ENCODE measurements at regions not wholly inside any gene's neighbourhood (a gene's known extent, or its start where the extent isn't known, plus 50 kb on each side); places are given as distances from the start of the nearest gene placed in this dataset.

GRCh38 chr22:44632541-44633396, 69.2 kb upstream of the PRR5 start:
- H3K9ac ChIP-seq (ENCODE audit: low read depth, low read length) = no peak overlapping the region
- H3K79me1 ChIP-seq (ENCODE audit: low read depth in 1 of 2, low read length in 2 of 2) = no peaks in the 10 kb centered on the region
- H3K27ac ChIP-seq (ENCODE audit: insufficient read depth, low read length) = peak overlapping the region; percentile 77; the same call in 1 of the 2 replicates
- intact Hi-C loops (cut with micrococcal nuclease) = no loop called here
- no peaks in the 10 kb centered on the region for H4K20me1 ChIP-seq (ENCODE audit: insufficient read depth, low read length)
- ChIA-PET CTCF (no interaction called here), POLR2A (ENCODE audit: unreplicated experiment) (no interaction called here)
- no peak overlapping the region for H2BK15ac ChIP-seq (ENCODE audit: low read depth, low read length)
- no peak overlapping the region for H2BK20ac ChIP-seq (ENCODE audit: low read depth, low read length)
- no CpG with 5 or more reads among the region's 7 CpGs for WGBS, 2 experiments (ENCODE audit: extremely low coverage in 2 of 2, insufficient read length in 1 of 2)
- peak overlapping the region; percentile 47; the same call in 1 of the 2 replicates for H3K18ac ChIP-seq (ENCODE audit: low read depth, low read length)
- in situ Hi-C loops (cut with MboI; ENCODE audit: low sequenced_read_pairs) = loop anchor here (25.0 kb wide), 1 partner anchor 1245 kb away; no protein-coding TSS in a partner anchor
- peaks cover 3% of the 10 kb centered on the region; the same call in 1 of the 2 replicates for H3K4me1 ChIP-seq (ENCODE audit: control insufficient read depth, insufficient read depth, low read length)
- ATAC-seq (ENCODE audit: low read depth) (peak; percentile 70), DNase-seq (peak; percentile 12)
- peak overlapping the region; percentile 16; the same call in 1 of the 2 replicates for H3K4ac ChIP-seq (ENCODE audit: low read depth, low read length)
- H4K8ac ChIP-seq (ENCODE audit: low read depth in 2 of 2, low read length in 2 of 2) = no peak overlapping the region
- peaks cover 4% of the 10 kb centered on the region; the same call in 1 of the 2 replicates for H3K27me3 ChIP-seq (ENCODE audit: control insufficient read depth, insufficient read depth, low read length)
- no peaks in the 10 kb centered on the region for H3K36me3 ChIP-seq (ENCODE audit: control insufficient read depth, insufficient read depth, low read length)
- no peak overlapping the region for H3K14ac ChIP-seq (replicated peaks; ENCODE audit: low read depth, low read length)
- H3K4me3 ChIP-seq (ENCODE audit: insufficient read depth, low read depth, low read length) = no peak overlapping the region
- no TSS peak for BruUV-seq (replicated peaks)
- H3K9me3 ChIP-seq (ENCODE audit: control insufficient read depth, insufficient read depth, low read length) = no peaks in the 10 kb centered on the region
- no peak overlapping the region for H3K23ac ChIP-seq (ENCODE audit: low read depth, low read length)
- no peaks in the 10 kb centered on the region for H3K9me1 ChIP-seq (ENCODE audit: insufficient read depth, low read length)
- no peak overlapping the region for H2AFZ ChIP-seq (replicated peaks; ENCODE audit: low read length, poor library complexity)
- dilution Hi-C loops (cut with HindIII; ENCODE audit: low sequenced_read_pairs, unreplicated experiment) = no loop called here
- no peak overlapping the region for H4K91ac ChIP-seq (ENCODE audit: insufficient read depth, low read depth, low read length)
- H3K56ac ChIP-seq (ENCODE audit: extremely low read depth, insufficient read depth, low read length) = no peak overlapping the region
- no peak overlapping the region for H2BK120ac ChIP-seq (ENCODE audit: low read depth, low read length)
- no peak overlapping the region for H2AK5ac ChIP-seq (ENCODE audit: low read depth, low read length)
- H4K5ac ChIP-seq (ENCODE audit: low read depth, low read length) = peak overlapping the region; percentile 36; the same call in 1 of the 2 replicates
- TF ChIP-seq CEBPB (IDR thresholded peaks at IDR 0.05; ENCODE audit: low read depth, low read length) (peak; percentile 70), SMC3 (IDR thresholded peaks at IDR 0.05; ENCODE audit: low read depth, low read length) (no peak), FOS (IDR thresholded peaks at IDR 0.05; ENCODE audit: low read depth, low read length) (no peak)
- H2BK5ac ChIP-seq (ENCODE audit: low read depth, low read length, poor library complexity, severe bottlenecking) = peak overlapping the region; percentile 3
- H2AK9ac ChIP-seq (replicated peaks; ENCODE audit: low read depth, low read length, poor library complexity) = no peak overlapping the region
- H3K4me2 ChIP-seq (ENCODE audit: low read depth, low read length) = peak overlapping the region; percentile 5; the same call in 1 of the 2 replicates
